SK-N-SH (cell line): ENCODE measurements at regions not wholly inside any gene's neighbourhood (a gene's known extent, or its start where the extent isn't known, plus 50 kb on each side); places are given as distances from the start of the nearest gene placed in this dataset.

Experiments
- CTCF ChIA-PET: fragments of 300-600, 350-600 bp; formaldehyde crosslinking; extraction: SDS; loops from one replicate; lab custom pipeline; 2021; lab: Yijun Ruan, JAX
- POLR2A ChIA-PET: fragments of 350-600 bp; sonication (Branson Sonifier 250); formaldehyde crosslinking; extraction: SDS; loops from one replicate; lab custom pipeline; 2020; ENCODE audit warnings: antibody characterized with exemption, inconsistent platforms; lab: Yijun Ruan, JAX
- DNase-seq: peaks from one replicate; pipeline ENCODE4 v3.0.0; 2012
- H2AFZ ChIP-seq: fragments of 200-600 bp; sonication (generic); 2 replicates; pipeline ENCODE4 v1.8.1; 2016; ENCODE audit warnings: antibody characterized with exemption, mild to moderate bottlenecking, low read depth
- H3F3A ChIP-seq: fragments of 200-600 bp; sonication (generic); replicated peaks from 2 replicates; pipeline ENCODE3; 2016; ENCODE audit warnings: antibody characterized with exemption, mild to moderate bottlenecking; ENCODE audit not compliant: insufficient read depth
- H3K27ac ChIP-seq, 2 experiments: fragments of 200-500 bp in 1 of 2; fragments of 200-600 bp in 1 of 2; sonication (Bioruptor generic) in 1 of 2; sonication (generic), shearing (Covaris generic) in 1 of 2; 2 replicates each; pipeline versions ENCODE4 v1.5.1 to v1.6.1; 2014 to 2016; ENCODE audit warnings: low read depth in 2 of 2, inconsistent platforms in 1 of 2, low read length in 1 of 2, mild to moderate bottlenecking in 1 of 2, mixed read lengths in 1 of 2
- H3K27me3 ChIP-seq: fragments of 200-600 bp; sonication (generic), shearing (Covaris generic); 2 replicates; pipeline ENCODE4 v1.6.1; 2016; ENCODE audit warnings: mixed run types; ENCODE audit not compliant: insufficient read depth
- H3K36me3 ChIP-seq, 2 experiments: fragments of 200-500 bp in 1 of 2; fragments of 200-600 bp in 1 of 2; sonication (Bioruptor generic) in 1 of 2; sonication (generic) in 1 of 2; replicated peaks in 1 of 2; 2 replicates each; pipeline versions ENCODE3 to v1.5.1; 2014 to 2016; ENCODE audit warnings: low read length in 1 of 2, mild to moderate bottlenecking in 1 of 2; ENCODE audit not compliant: insufficient read depth in 2 of 2, control insufficient read depth in 1 of 2
- H3K4me1 ChIP-seq, 2 experiments: fragments of 200-500 bp in 1 of 2; fragments of 200-600 bp in 1 of 2; sonication (Bioruptor generic) in 1 of 2; sonication (generic), shearing (Covaris generic) in 1 of 2; 2 replicates each; pipeline versions ENCODE4 v1.5.1 to v1.6.1; 2014 to 2016; ENCODE audit warnings: low read depth in 1 of 2, low read length in 1 of 2, mixed run types in 1 of 2; ENCODE audit not compliant: insufficient read depth in 2 of 2, control insufficient read depth in 1 of 2
- H3K4me2 ChIP-seq: fragments of 200-600 bp; sonication (generic), shearing (Covaris generic); 2 replicates; pipeline ENCODE4 v1.6.1; 2017; ENCODE audit warnings: mixed run types
- H3K4me3 ChIP-seq, 2 experiments: fragments of 200-500 bp in 1 of 2; fragments of 200-600 bp in 1 of 2; sonication (Bioruptor generic) in 1 of 2; sonication (generic), shearing (Covaris generic) in 1 of 2; 2 replicates each; pipeline versions ENCODE4 v1.5.1 to v1.8.1; 2014 to 2016; ENCODE audit warnings: low read depth in 2 of 2, inconsistent platforms in 1 of 2, low read length in 1 of 2, mild to moderate bottlenecking in 1 of 2, mixed read lengths in 1 of 2, moderate library complexity in 1 of 2
- H3K79me2 ChIP-seq: fragments of 200-600 bp; sonication (generic); 2 replicates; pipeline ENCODE4 v1.8.1; 2017; ENCODE audit warnings: mild to moderate bottlenecking; ENCODE audit not compliant: insufficient read depth
- H3K9ac ChIP-seq: fragments of 200-600 bp; sonication (generic); 2 replicates; pipeline ENCODE4 v1.6.1; 2017; ENCODE audit warnings: mixed run types
- H3K9me2 ChIP-seq: fragments of 200-600 bp; sonication (generic); 2 replicates; pipeline ENCODE4 v1.6.1; 2017; ENCODE audit warnings: mixed run types
- H3K9me3 ChIP-seq: fragments of 200-600 bp; sonication (generic); 2 replicates; pipeline ENCODE4 v1.6.1; 2017; ENCODE audit warnings: mixed run types, mild to moderate bottlenecking, moderate library complexity
- H4K20me1 ChIP-seq: fragments of 200-600 bp; sonication (generic); 2 replicates; pipeline ENCODE4 v1.6.1; 2017; ENCODE audit warnings: mild to moderate bottlenecking, mixed run types; ENCODE audit not compliant: insufficient read depth
- CHD2 ChIP-seq: fragments of 150-350 bp; IDR thresholded peaks from 2 replicates; pipeline ENCODE4 v1.6.1; 2018; ENCODE audit warnings: low read length; ENCODE audit not compliant: partially characterized antibody
- ELF1 ChIP-seq: IDR thresholded peaks from 2 replicates; pipeline ENCODE4 v1.4.0; 2012
- EP300 ChIP-seq, 2 experiments: IDR thresholded peaks; 2 replicates each; pipeline versions ENCODE4 v1.4.0 to v1.6.1; 2012; ENCODE audit warnings: borderline replicate concordance in 1 of 2, low read depth in 1 of 2, low read length in 1 of 2
- EZH2phosphoT487 ChIP-seq: fragments of 200-600 bp; sonication (generic); IDR thresholded peaks from 2 replicates; pipeline ENCODE4 v1.6.1; 2017; ENCODE audit warnings: low read depth, mixed run types, mild to moderate bottlenecking, antibody characterized with exemption, moderate library complexity, borderline replicate concordance
- FOXM1 ChIP-seq: IDR thresholded peaks from 2 replicates; pipeline ENCODE4 v1.4.0; 2012; ENCODE audit warnings: low read depth, mild to moderate bottlenecking
- GABPA ChIP-seq: IDR thresholded peaks from 2 replicates; pipeline ENCODE4 v1.4.0; 2012; ENCODE audit warnings: low read depth, mild to moderate bottlenecking
- GATA2 ChIP-seq: sonication (generic); formaldehyde crosslinking; IDR thresholded peaks from 2 replicates; pipeline ENCODE4 v1.5.0; 2020; ENCODE audit warnings: mild to moderate bottlenecking, missing genetic modification reagents
- JUND ChIP-seq: IDR thresholded peaks from 2 replicates; pipeline ENCODE4 v1.4.0; 2012
- NFIC ChIP-seq: IDR thresholded peaks from 2 replicates; pipeline ENCODE4 v1.4.0; 2012; ENCODE audit warnings: borderline replicate concordance
- NRF1 ChIP-seq: IDR thresholded peaks from 2 replicates; pipeline ENCODE4 v1.6.1; 2012; ENCODE audit warnings: low read depth, mild to moderate bottlenecking, low read length
- POLR2AphosphoS5 ChIP-seq: IDR thresholded peaks from 2 replicates; pipeline ENCODE4 v1.6.1; 2012; ENCODE audit warnings: low read depth, low read length
- RAD21 ChIP-seq: IDR thresholded peaks from 2 replicates; pipeline ENCODE4 v1.6.1; 2012; ENCODE audit warnings: mild to moderate bottlenecking, low read length
- RXRA ChIP-seq: IDR thresholded peaks from 2 replicates; pipeline ENCODE4 v1.4.0; 2012; ENCODE audit warnings: low read depth, mild to moderate bottlenecking, borderline replicate concordance
- TAF1 ChIP-seq: IDR thresholded peaks from 2 replicates; pipeline ENCODE4 v1.6.1; 2012; ENCODE audit warnings: low read depth, mild to moderate bottlenecking, low read length, moderate library complexity, borderline replicate concordance
- TCF12 ChIP-seq: IDR thresholded peaks from 2 replicates; pipeline ENCODE4 v1.4.0; 2012
- TEAD4 ChIP-seq: IDR thresholded peaks from 2 replicates; pipeline ENCODE4 v1.4.0; 2012; ENCODE audit warnings: mild to moderate bottlenecking, borderline replicate concordance; ENCODE audit not compliant: insufficient read depth
- YY1 ChIP-seq: IDR thresholded peaks from 2 replicates; pipeline ENCODE4 v1.4.0; 2012; ENCODE audit warnings: low read depth, mild to moderate bottlenecking
- WGBS: methylation state at CpG from one replicate; pipeline ENCODE4 v1.1.6; 2017; ENCODE audit warnings: low lambda C conversion rate; 5-methylcytosine and 5-hydroxymethylcytosine counted together
- TF ChIP-seq, protein P1 (sequence below): fragments of 150-350 bp; IDR thresholded peaks from 2 replicates; pipeline ENCODE4 v1.6.1; 2016; ENCODE audit warnings: mild to moderate bottlenecking, low read depth, low read length
- TF ChIP-seq, protein P2 (sequence below): IDR thresholded peaks from 2 replicates; pipeline ENCODE4 v1.4.0; 2012; ENCODE audit warnings: low read depth, borderline replicate concordance

DNA sequence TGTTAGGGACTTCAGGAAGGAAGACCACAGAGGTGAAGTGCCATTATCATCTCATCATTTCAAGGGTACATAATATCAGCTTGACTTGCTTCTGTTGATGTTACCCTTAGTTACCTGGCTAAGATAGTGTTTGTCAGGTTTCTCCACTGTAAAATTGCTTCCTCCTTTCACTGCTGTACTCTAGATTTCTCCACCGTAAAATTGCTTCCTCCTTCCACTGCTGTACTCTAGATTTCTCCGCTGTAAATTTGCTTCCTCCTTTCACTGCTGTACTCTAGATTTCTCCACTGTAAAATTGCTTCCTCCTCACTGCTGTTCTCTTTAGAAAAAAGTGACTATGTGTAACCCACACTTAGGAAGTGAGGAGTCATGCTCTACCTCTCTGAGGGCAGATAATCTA is 1460.3 kb downstream of the SUCLG1 start:
- Histone ChIP-seq H3K36me3 (no peaks in the 10 kb centered on the region), H3K4me1 (no peaks in the 10 kb centered on the region), H3K4me2 (no peak overlapping the region), H3K9me2 (no peaks in the 10 kb centered on the region), H3K27me3 (no peaks in the 10 kb centered on the region), H3K27ac (no peak overlapping the region), H4K20me1 (no peaks in the 10 kb centered on the region), H3F3A (no peaks in the 10 kb centered on the region), H3K79me2 (no peaks in the 10 kb centered on the region), H2AFZ (no peak overlapping the region), H3K9ac (no peak overlapping the region), H3K4me3 (no peak overlapping the region), H3K9me3 (no peaks in the 10 kb centered on the region)
- WGBS = 60% methylated on average over 2 of the region's 2 CpGs
- TF ChIP-seq, protein P1, sequence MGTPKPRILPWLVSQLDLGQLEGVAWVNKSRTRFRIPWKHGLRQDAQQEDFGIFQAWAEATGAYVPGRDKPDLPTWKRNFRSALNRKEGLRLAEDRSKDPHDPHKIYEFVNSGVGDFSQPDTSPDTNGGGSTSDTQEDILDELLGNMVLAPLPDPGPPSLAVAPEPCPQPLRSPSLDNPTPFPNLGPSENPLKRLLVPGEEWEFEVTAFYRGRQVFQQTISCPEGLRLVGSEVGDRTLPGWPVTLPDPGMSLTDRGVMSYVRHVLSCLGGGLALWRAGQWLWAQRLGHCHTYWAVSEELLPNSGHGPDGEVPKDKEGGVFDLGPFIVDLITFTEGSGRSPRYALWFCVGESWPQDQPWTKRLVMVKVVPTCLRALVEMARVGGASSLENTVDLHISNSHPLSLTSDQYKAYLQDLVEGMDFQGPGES = no peak
- TF ChIP-seq RXRA = no peak
- TF ChIP-seq CHD2 = no peak
- TF ChIP-seq EP300 (IDR thresholded peaks at IDR 0.05; ENCODE audit: borderline replicate concordance in 1 of 2, low read depth in 1 of 2, low read length in 1 of 2) = no peak
- no peak for TF ChIP-seq RAD21
- TF ChIP-seq NRF1 = no peak
- ChIA-PET POLR2A (no interaction called here), CTCF (no interaction called here)
- DNase-seq = no peak

GRCh38 chr2:82996217-82996616 is 1462.9 kb downstream of the SUCLG1 start:
- ChIA-PET POLR2A (no interaction called here), CTCF (interaction anchor here (0.7 kb wide), 1 partner anchor 10 kb away, joined by 3 read pairs; no protein-coding TSS in a partner anchor)
- no peaks in the 10 kb centered on the region for H3K79me2 ChIP-seq
- no peak overlapping the region for H2AFZ ChIP-seq
- H3K27me3 ChIP-seq = no peaks in the 10 kb centered on the region
- no peaks in the 10 kb centered on the region for H3K9me3 ChIP-seq
- no peaks in the 10 kb centered on the region for H3K4me1 ChIP-seq
- no peak overlapping the region for H3K27ac ChIP-seq
- WGBS = 4% methylated on average over 3 of the region's 3 CpGs
- H3K4me2 ChIP-seq = no peak overlapping the region
- no peaks in the 10 kb centered on the region for H4K20me1 ChIP-seq
- H3K4me3 ChIP-seq = no peak overlapping the region
- H3K9me2 ChIP-seq = no peaks in the 10 kb centered on the region
- no peaks in the 10 kb centered on the region for H3F3A ChIP-seq
- H3K9ac ChIP-seq = no peak overlapping the region
- DNase-seq = no peak
- TF ChIP-seq CHD2 (no peak), EZH2phosphoT487 (no peak), NRF1 (no peak), TEAD4 (no peak), TCF12 (no peak), ELF1 (no peak), GABPA (no peak), RAD21 (no peak), FOXM1 (no peak), NFIC (no peak), POLR2AphosphoS5 (no peak), GATA2 (no peak), JUND (no peak), YY1 (no peak), RXRA (no peak), TAF1 (no peak)
- TF ChIP-seq, protein P2, sequence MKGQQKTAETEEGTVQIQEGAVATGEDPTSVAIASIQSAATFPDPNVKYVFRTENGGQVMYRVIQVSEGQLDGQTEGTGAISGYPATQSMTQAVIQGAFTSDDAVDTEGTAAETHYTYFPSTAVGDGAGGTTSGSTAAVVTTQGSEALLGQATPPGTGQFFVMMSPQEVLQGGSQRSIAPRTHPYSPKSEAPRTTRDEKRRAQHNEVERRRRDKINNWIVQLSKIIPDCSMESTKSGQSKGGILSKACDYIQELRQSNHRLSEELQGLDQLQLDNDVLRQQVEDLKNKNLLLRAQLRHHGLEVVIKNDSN = no peak
- TF ChIP-seq, protein P1 = no peak
- no peaks in the 10 kb centered on the region for H3K36me3 ChIP-seq
